Ascending aorta (tissue), 2 donors: ENCODE measurements at regions not wholly inside any gene's neighbourhood (a gene's known extent, or its start where the extent isn't known, plus 50 kb on each side); places are given as distances from the start of the nearest gene placed in this dataset.

Experiments
- DNase-seq, 2 donors: peaks; one replicate each; pipeline ENCODE4 v3.0.0-alpha.2; 2019; ENCODE audit warnings: low spot score in 2 of 2
- H3K27ac ChIP-seq, 2 donors: fragments of 200-600 bp; sonication (generic); one replicate each; pipeline ENCODE4 v1.5.1; 2016 to 2017; ENCODE audit warnings: mild to moderate bottlenecking in 1 of 2
- H3K27me3 ChIP-seq: fragments of 200-600 bp; sonication (generic); one replicate; pipeline ENCODE4 v1.5.1; 2017
- H3K36me3 ChIP-seq, 2 donors: fragments of 200-600 bp; sonication (generic); one replicate each; pipeline ENCODE4 v1.5.1; 2016
- H3K4me1 ChIP-seq, 2 donors: fragments of 200-600 bp; sonication (generic); one replicate each; pipeline ENCODE4 v1.5.1; 2016 to 2017; ENCODE audit warnings: mild to moderate bottlenecking in 1 of 2
- H3K4me3 ChIP-seq, 2 donors: fragments of 200-600 bp; sonication (generic); one replicate each; pipeline ENCODE4 v1.5.1; 2016 to 2017; ENCODE audit warnings: mild to moderate bottlenecking in 1 of 2
- H3K9me3 ChIP-seq, 2 donors: fragments of 200-600 bp; sonication (generic); one replicate each; pipeline ENCODE4 v1.5.1; 2016
- intact Hi-C: fragments of 100-400 bp; cut with DNase I; formaldehyde crosslinking; loops from one replicate; pipeline ENCODE4 v1.15.1; 2023
- TF ChIP-seq, protein P1 (sequence below), 3 experiments: fragments of 200-600 bp in 2 of 3; fragments of 450-650 bp in 1 of 3; sonication (generic) in 2 of 3; IDR thresholded peaks; one replicate each; pipeline ENCODE4 v1.5.1; 2016 to 2019; ENCODE audit warnings: antibody characterized with exemption in 3 of 3, mild to moderate bottlenecking in 1 of 3, moderate library complexity in 1 of 3

DNA sequence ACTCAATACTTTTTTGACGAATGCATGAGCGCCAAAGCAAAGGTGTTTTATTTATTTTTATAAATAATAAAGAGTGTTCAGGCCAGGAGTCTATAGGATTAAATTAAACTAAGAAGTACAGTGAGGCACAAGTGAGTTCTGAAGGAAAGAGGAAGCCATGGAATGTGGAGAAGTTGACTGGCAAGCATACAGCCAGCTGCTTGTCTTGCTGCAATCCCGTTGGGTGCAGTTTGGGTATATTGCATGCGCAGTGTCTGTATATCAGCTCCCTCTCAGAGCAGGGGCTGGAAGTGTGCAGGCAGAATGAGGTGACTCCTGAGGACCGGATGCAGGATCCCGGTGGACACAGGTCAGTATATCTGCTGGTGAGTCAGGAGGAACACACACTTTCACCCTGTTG is 315.6 kb downstream of the ZSWIM6 start:
- intact Hi-C loops = no loop called here
- no peaks in the 10 kb centered on the region for H3K9me3 ChIP-seq
- no peaks in the 10 kb centered on the region for H3K36me3 ChIP-seq
- no peaks in the 10 kb centered on the region for H3K4me1 ChIP-seq
- H3K27me3 ChIP-seq = no peaks in the 10 kb centered on the region
- H3K27ac ChIP-seq = no peak overlapping the region
- H3K4me3 ChIP-seq = no peak overlapping the region
- TF ChIP-seq, protein P1, sequence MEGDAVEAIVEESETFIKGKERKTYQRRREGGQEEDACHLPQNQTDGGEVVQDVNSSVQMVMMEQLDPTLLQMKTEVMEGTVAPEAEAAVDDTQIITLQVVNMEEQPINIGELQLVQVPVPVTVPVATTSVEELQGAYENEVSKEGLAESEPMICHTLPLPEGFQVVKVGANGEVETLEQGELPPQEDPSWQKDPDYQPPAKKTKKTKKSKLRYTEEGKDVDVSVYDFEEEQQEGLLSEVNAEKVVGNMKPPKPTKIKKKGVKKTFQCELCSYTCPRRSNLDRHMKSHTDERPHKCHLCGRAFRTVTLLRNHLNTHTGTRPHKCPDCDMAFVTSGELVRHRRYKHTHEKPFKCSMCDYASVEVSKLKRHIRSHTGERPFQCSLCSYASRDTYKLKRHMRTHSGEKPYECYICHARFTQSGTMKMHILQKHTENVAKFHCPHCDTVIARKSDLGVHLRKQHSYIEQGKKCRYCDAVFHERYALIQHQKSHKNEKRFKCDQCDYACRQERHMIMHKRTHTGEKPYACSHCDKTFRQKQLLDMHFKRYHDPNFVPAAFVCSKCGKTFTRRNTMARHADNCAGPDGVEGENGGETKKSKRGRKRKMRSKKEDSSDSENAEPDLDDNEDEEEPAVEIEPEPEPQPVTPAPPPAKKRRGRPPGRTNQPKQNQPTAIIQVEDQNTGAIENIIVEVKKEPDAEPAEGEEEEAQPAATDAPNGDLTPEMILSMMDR (IDR thresholded peaks at IDR 0.05) = no peak
- no peak for DNase-seq

DNA sequence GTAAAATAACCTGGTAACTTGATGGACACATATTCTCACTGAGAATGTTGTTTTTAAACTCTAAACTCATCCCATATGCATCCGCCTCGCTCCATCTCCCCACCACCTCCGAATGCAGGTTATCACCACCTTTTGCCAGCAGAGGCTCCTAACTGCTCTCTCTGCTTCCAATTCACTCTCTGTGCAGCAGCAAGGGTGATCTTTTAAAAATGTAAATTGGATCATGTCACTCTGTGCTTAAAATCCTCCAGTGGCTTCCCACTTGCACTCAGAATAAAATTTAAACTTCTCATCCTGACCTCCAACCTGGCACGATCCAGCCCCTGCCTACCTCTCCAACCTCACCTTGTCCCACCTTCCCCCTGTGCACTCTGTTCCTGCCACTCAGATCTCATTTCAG is 317.2 kb downstream of the ZSWIM6 start:
- H3K27me3 ChIP-seq = no peaks in the 10 kb centered on the region
- intact Hi-C loops = no loop called here
- no peak overlapping the region for H3K4me3 ChIP-seq
- TF ChIP-seq, protein P1 (IDR thresholded peaks at IDR 0.05) = no peak
- H3K36me3 ChIP-seq = no peaks in the 10 kb centered on the region
- DNase-seq = no peak
- H3K9me3 ChIP-seq = no peaks in the 10 kb centered on the region
- H3K27ac ChIP-seq = no peak overlapping the region
- no peaks in the 10 kb centered on the region for H3K4me1 ChIP-seq

DNA sequence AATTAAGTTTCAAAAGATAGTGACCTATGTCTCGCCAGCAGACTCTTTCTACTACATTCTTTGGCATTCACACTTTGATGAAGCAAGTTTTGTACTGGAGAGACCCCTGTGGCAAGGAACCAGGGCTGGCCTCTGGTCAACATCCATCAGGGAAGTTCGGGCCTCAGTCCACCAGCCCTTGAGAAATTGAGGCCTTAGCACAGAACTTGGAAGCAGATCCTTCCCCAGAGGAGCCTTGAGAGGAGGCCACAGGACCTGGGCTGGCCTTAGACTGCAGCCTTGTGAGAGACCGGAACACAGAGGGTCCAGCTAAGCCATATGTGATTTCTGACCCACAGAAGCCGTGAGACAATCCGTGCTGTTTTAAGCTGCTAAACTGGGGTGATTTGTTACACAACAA is 317.9 kb downstream of the ZSWIM6 start:
- H3K9me3 ChIP-seq = no peaks in the 10 kb centered on the region
- no peaks in the 10 kb centered on the region for H3K36me3 ChIP-seq
- TF ChIP-seq, protein P1 (IDR thresholded peaks at IDR 0.05) = no peak
- intact Hi-C loops = no loop called here
- H3K4me3 ChIP-seq = no peak overlapping the region
- H3K4me1 ChIP-seq = no peaks in the 10 kb centered on the region
- no peaks in the 10 kb centered on the region for H3K27me3 ChIP-seq
- DNase-seq = no peak
- no peak overlapping the region for H3K27ac ChIP-seq

DNA sequence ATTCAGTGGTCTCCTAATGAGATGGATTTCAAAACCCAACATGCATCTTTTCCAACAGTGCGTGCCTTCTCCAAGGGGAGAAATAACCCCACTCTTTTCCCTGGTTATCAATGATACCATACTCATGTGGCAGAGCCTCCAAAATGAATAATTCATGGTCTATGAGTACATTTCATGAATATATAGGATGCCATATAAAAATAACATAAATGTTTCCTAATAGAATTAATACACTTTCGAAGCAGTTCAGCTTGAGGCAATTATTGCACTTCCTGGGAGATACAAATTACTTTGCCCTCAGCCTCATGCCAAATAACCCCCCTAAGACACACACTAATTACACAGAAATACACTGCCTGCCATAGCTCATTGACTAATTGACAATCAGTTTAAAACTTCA is 318.6 kb downstream of the ZSWIM6 start:
- no peaks in the 10 kb centered on the region for H3K4me1 ChIP-seq
- TF ChIP-seq, protein P1 (IDR thresholded peaks at IDR 0.05) = no peak
- H3K9me3 ChIP-seq = no peaks in the 10 kb centered on the region
- no peak overlapping the region for H3K27ac ChIP-seq
- no peaks in the 10 kb centered on the region for H3K36me3 ChIP-seq
- H3K4me3 ChIP-seq = no peak overlapping the region
- no peaks in the 10 kb centered on the region for H3K27me3 ChIP-seq
- intact Hi-C loops = no loop called here
- DNase-seq = no peak

DNA sequence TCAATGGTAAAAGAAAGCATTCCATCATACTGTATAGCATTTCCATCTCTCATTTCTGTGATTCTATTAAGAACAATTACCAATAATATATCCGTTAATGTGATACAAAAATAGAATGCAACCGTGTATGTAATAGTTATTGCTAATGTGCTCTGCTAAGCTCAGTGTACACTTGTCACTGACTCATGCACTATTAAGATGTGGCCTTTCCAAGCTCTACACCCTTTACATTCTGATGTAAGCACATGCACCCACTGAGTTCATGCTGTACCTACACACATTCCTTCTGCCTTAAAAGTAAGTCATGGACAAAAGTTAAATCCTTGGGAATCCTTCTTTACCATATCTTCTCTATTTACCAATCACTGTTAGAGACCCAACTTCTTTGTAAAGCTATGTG is 319.1 kb downstream of the ZSWIM6 start:
- intact Hi-C loops = no loop called here
- Histone ChIP-seq H3K36me3 (no peaks in the 10 kb centered on the region), H3K27me3 (no peaks in the 10 kb centered on the region), H3K4me1 (no peaks in the 10 kb centered on the region), H3K4me3 (no peak overlapping the region), H3K9me3 (no peaks in the 10 kb centered on the region), H3K27ac (no peak overlapping the region)
- TF ChIP-seq, protein P1 (IDR thresholded peaks at IDR 0.05) = no peak
- DNase-seq = no peak

DNA sequence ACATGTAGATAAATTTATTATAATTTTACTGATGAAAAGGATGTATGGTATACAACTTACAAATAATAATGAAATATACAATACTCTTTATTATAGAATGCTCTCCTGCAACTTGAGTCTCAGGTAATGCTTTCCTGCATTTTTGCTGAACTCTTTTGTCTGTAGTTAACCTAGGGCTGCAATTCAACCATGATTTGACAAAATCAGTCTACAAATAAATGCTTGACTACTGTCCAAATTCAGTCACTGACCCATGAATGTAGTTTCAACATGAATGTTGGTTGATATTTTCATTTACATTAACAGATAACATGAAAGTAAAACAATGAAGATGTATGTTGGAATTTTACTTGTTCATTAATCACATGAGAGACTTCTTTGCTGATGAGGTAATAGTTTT is 320.9 kb downstream of the ZSWIM6 start:
- Histone ChIP-seq H3K36me3 (no peaks in the 10 kb centered on the region), H3K27me3 (no peaks in the 10 kb centered on the region), H3K4me3 (no peak overlapping the region), H3K9me3 (no peaks in the 10 kb centered on the region), H3K27ac (no peak overlapping the region), H3K4me1 (no peaks in the 10 kb centered on the region)
- TF ChIP-seq, protein P1 (IDR thresholded peaks at IDR 0.05) = no peak
- DNase-seq = no peak
- intact Hi-C loops = no loop called here
